Coronary artery (tissue), 2 donors: ENCODE measurements at regions not wholly inside any gene's neighbourhood (a gene's known extent, or its start where the extent isn't known, plus 50 kb on each side); places are given as distances from the start of the nearest gene placed in this dataset.

Source experiments
- DNase-seq: peaks from one replicate; pipeline ENCODE4 v3.0.0-alpha.2; 2017; ENCODE audit warnings: low spot score
- H3K27ac ChIP-seq, 2 donors: fragments of 200-600 bp; sonication (generic); one replicate each; pipeline ENCODE4 v1.5.1; 2016 to 2019
- H3K4me3 ChIP-seq: fragments of 200-600 bp; sonication (generic); 2 replicates; pipeline ENCODE4 v1.5.1; 2016; ENCODE audit warnings: mild to moderate bottlenecking, moderate library complexity
- TF ChIP-seq, protein P1 (sequence below): fragments of 200-600 bp; sonication (generic); IDR thresholded peaks from one replicate; pipeline ENCODE4 v1.5.1; 2019; ENCODE audit warnings: antibody characterized with exemption

DNA sequence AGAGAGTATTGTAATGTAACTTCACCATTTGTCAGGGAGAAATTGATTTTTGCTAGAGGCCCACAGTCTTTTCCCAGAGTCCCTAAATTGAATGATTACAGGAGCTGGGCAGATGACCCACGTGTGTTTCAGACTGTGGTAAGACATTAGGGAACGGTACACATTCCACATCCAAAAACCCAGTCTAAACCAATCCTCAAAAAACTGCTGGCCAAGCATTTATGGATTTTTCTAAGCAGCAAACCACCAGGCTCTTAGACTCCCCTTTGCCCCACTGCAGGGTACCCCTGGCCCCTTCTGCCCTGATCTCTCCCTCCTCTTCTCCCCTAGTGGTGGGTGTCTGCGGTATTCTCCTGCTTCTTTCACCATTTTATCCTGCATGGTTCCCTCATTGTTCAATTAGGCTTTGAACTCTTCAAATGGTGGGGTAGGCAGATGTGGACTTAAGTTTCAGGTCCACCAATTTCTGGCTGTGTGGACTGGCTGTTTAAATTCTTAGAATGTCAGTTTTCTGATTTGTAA is 135.5 kb upstream of the SORCS3 start:
- TF ChIP-seq, protein P1, sequence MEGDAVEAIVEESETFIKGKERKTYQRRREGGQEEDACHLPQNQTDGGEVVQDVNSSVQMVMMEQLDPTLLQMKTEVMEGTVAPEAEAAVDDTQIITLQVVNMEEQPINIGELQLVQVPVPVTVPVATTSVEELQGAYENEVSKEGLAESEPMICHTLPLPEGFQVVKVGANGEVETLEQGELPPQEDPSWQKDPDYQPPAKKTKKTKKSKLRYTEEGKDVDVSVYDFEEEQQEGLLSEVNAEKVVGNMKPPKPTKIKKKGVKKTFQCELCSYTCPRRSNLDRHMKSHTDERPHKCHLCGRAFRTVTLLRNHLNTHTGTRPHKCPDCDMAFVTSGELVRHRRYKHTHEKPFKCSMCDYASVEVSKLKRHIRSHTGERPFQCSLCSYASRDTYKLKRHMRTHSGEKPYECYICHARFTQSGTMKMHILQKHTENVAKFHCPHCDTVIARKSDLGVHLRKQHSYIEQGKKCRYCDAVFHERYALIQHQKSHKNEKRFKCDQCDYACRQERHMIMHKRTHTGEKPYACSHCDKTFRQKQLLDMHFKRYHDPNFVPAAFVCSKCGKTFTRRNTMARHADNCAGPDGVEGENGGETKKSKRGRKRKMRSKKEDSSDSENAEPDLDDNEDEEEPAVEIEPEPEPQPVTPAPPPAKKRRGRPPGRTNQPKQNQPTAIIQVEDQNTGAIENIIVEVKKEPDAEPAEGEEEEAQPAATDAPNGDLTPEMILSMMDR: no peak
- no peak for DNase-seq
- H3K4me3 ChIP-seq: no peak overlapping the region
- no peak overlapping the region for H3K27ac ChIP-seq

DNA sequence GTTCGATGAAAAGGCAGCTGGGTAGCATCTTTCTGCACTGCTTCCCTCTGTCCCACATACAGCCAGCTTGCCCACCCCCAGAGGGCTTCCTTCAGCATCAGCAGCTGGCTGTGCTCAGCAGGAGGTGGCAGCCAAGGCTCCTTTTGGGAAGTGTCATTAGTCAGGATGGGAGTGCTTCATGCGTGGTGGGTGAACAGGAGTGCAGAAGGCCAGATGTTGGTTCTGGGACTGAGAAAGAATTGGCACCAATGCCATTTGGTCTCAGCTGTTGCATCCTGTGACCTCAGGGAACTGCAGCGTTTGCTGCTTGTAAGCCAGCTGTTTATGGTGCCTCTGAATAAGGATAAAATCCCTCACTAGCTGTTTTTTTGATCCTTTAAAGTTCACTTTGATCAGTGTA is 131.1 kb upstream of the SORCS3 start:
- H3K4me3 ChIP-seq: no peak overlapping the region
- DNase-seq: no peak
- H3K27ac ChIP-seq: no peak overlapping the region
- TF ChIP-seq, protein P1: no peak

DNA sequence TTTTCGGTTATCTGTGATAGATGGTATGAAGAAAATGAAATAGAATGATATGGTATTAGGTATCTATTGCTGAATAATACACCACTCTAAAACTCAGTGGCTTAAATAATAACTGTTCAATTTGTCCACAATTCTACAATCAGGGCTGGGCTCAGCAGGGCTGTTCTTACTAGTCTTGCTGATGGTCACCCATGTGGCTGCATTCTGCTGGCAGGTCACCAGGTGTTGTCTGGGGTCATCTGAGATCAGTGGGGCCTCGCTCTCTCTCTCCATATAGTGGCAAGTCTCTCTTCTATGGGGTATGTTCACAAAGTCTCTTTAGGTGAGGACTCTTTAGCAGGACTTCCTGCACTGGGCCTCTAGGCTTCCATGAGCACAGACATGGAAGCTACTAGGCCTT is 130.4 kb upstream of the SORCS3 start:
- Histone ChIP-seq H3K4me3 (no peak overlapping the region), H3K27ac (no peak overlapping the region)
- TF ChIP-seq, protein P1: no peak
- no peak for DNase-seq

DNA sequence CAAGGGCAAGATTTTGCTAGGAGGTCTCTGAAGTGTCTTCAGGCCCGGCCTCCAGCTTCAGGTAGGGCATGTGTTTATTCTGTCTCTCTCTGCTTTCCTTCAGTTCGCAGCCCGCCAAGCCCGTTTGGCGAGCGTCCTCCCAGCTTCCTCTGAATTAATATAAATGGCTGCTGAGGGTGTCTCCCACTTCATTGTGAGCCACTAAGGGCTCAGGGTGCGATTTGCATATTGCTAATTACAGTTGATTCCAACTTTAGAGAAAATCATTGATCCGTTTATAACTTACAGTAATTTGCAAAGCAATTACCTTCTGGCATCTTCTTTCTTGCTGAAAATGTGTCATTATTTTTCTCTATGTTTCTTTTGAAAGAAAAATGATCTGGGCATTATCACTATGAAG is 128.3 kb upstream of the SORCS3 start:
- Histone ChIP-seq H3K27ac (no peak overlapping the region), H3K4me3 (no peak overlapping the region)
- TF ChIP-seq, protein P1: no peak
- no peak for DNase-seq

DNA sequence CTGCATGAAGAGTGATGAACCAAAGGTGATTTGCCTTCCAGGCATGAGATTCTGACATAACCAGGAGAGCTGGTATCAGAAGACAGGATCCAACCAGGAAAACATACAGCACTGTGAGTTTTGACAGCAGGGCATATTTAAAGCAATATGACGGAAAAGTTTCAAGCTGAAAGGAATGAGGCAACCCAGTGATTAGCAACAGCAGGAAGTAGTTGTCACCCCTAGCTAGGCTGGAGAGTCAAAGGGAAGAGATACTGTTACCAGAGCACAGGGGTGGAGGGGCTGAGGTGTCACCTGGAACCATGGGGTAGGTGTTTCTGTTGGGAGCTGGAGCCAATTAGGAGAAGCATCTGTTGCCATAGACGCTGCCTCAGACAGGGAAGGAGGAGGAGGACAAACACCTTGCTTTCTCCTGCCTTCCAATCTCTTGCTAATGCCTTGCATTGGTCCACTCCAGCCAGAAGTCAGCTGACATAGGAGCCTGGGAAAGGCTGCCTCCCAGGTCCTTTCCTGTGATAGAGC is 125.4 kb upstream of the SORCS3 start:
- TF ChIP-seq, protein P1: no peak
- H3K27ac ChIP-seq: no peak overlapping the region
- no peak for DNase-seq
- no peak overlapping the region for H3K4me3 ChIP-seq

DNA sequence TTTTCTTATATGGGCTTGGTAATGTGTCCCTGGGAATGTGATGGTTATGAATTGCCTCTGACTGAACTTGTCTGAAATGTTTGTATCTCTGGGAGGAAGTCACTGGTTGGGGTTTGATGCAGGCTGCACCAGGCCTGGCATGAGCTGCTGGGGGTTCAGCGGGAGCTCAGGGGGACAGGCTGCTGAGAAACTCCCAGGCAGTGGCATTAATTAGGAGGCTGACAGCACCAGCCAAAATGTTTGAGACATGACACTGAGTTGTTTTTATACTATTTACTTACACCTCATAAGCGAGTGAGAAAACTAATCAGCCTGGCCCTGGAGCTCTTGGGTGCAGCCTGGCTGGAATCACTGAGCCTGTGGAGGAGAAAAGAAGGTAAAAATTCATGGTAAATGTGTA is 124.1 kb upstream of the SORCS3 start:
- Histone ChIP-seq H3K4me3 (no peak overlapping the region), H3K27ac (no peak overlapping the region)
- DNase-seq: no peak
- TF ChIP-seq, protein P1: no peak

DNA sequence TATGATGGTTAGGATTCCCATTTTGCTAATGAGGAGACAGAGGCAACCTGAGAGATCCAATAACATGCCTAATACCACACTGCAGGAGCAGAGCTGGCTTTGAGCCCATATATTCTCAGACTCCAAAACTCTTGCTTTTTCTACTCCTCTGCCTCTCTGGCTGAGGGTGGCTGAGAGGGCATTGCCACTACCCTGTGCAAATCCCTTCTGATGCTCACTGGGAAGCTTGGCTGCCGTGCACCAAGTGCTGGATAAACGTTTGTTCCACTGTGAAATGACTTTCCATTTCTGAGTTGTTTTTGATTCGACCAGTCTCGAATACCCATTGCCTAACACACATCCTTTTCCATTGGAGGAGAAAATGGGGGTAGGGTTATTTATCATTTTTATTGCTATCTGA is 123.1 kb upstream of the SORCS3 start:
- Histone ChIP-seq H3K27ac (no peak overlapping the region), H3K4me3 (no peak overlapping the region)
- TF ChIP-seq, protein P1: no peak
- DNase-seq: no peak
